GM12892 (cell line): ENCODE measurements at regions not wholly inside any gene's neighbourhood (a gene's known extent, or its start where the extent isn't known, plus 50 kb on each side); places are given as distances from the start of the nearest gene placed in this dataset.
"Not testable (repeated sequence)": the region's sequence is repeated elsewhere in the genome, so short reads cannot be mapped to it uniquely, and the experiment has no call there.

Source experiments
- DNase-seq: peaks from one replicate; pipeline ENCODE4 v3.0.0; 2011; ENCODE audit not compliant: insufficient read length
- FAIRE-seq: peaks from 2 replicates; lab custom pipeline; 2011; peaks lifted over from hg19 to GRCh38; lab: Jason Lieb, UNC
- POLR2A ChIP-seq: IDR thresholded peaks from 2 replicates; pipeline ENCODE4 v1.6.1; 2011; ENCODE audit warnings: low read depth, low read length, control low read depth
- POLR2AphosphoS5 ChIP-seq: IDR thresholded peaks from 2 replicates; pipeline ENCODE4 v1.6.1; 2011; ENCODE audit warnings: low read depth, low read length, control low read depth
- TAF1 ChIP-seq: IDR thresholded peaks from 2 replicates; pipeline ENCODE4 v1.6.1; 2011; ENCODE audit warnings: low read depth, mild to moderate bottlenecking, control low read depth, low read length, borderline replicate concordance

DNA sequence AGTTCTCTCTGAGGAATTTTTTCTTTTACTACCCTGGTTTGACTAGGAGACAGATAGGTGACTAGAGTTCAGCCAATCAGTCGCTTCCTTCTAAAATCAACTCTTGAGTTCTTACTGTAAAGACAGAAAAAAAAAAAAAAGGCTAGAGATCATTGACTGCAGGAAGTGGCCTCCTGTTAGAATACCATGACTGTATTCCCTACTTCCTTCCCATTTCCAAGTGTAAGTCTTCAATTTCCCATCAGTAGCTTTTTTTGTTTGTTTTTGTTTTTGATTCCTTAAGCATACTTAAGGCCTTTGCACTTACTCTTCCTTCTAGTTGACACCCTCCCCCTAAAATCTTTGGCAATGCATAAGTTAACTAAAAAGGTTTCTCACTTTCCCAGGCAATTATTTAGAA is 154.3 kb downstream of the HMHB1 start:
- DNase-seq (no peak), FAIRE-seq (no peak)
- no peak for TF ChIP-seq POLR2AphosphoS5
- no peak for TF ChIP-seq POLR2A
- TF ChIP-seq TAF1 = no peak

DNA sequence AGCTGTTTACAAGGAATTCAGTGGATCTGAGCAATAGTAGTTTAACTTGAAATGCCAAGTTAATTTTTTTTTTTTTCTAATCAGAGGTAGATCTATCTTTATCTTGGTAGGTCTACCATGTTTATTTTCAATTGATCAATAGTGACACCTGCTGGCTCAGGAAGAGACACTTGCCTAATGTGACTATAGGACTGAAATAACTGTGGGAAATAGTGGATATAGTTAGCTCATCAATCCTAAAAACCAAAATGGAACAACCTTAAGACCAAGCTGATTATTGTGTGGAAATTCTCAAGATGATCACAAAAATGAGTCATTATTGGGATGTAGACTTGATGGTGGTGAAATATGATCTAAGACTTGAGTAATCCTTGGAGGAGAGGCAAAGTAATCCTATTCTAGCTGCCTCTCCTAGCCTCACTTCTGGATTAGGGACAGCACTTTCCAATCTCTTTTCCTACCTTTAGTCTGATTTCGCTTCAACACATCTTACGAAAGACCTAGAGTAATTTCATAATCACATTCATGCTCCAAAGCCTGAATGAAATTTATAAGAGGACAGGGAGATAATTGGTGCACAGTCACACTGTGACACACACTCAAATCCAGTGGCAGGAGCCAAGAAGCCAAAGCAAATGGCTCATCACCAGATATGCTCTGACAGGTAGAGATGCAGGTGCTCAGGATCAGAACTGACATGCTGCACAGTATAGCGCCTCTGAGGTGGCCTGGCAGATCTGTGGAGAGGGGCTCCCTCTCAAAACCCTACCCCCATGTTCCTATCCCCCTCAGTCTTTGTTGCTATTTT is 156.3 kb downstream of the HMHB1 start:
- DNase-seq (no peak), FAIRE-seq (peak; percentile 9)
- TF ChIP-seq POLR2A (no peak), TAF1 (no peak), POLR2AphosphoS5 (no peak)

DNA sequence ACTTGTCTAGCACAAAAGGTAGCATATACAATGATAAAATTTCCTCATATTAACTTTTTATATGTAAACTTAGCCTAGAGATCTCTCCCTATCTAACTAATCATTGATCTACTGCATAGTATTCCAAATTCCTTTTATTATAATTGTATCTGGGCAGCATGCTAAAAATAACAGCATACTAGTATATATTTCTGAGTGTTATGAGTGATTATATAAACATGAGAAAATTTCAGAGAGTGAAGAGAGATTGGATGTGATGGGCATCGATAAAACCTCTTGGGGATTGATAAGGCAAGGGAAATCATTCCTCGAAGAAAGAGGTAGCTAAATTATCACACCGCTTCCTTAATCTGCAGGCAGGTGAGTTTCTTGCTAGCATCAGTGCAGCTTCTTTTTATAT is 158.2 kb downstream of the HMHB1 start:
- FAIRE-seq = no peak
- TF ChIP-seq TAF1 = no peak
- no peak for TF ChIP-seq POLR2A
- TF ChIP-seq POLR2AphosphoS5 = no peak
- DNase-seq = no peak

DNA sequence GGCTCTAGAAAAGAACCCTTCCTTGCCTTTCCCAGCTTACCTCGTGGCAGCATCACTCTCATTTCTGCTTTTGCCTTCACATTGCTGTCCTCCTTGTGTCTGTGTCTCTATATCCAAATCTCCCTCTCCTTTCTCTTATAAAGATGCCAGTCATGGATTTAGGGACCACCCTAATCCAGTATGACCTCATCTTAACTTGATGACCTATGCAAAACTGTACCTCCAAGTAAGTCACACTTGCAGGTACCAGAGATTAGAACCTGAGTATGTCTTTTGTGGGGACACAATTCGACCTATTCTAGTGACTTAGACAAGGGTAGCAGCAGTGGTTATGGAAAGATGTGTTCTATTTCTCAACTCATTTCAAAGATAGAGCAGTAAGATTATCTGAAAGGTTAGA is 160.1 kb downstream of the HMHB1 start:
- TF ChIP-seq POLR2A (no peak), TAF1 (no peak), POLR2AphosphoS5 (no peak)
- peak; percentile 68 for FAIRE-seq
- no peak for DNase-seq

DNA sequence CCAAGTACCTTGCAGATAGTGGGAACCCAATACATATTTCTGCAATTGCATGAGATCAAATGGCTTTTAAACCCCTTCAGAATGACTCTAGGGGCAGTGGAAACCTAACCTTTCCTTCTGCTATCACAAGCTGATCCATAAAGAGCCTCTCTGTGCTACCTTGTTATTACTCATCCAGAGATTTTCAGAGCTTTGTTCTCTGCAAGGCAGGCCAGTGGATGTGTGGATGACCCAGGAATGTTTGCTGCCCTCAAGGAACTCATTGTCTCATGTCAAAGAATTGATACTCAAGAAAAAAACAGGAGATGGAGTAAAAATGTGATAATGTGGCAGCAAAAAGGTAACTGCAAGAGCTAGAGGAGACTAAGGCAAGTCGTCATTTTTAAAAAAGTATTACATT is 164.1 kb downstream of the HMHB1 start:
- no peak for DNase-seq
- no peak for FAIRE-seq
- TF ChIP-seq POLR2AphosphoS5 (no peak), POLR2A (no peak), TAF1 (no peak)

DNA sequence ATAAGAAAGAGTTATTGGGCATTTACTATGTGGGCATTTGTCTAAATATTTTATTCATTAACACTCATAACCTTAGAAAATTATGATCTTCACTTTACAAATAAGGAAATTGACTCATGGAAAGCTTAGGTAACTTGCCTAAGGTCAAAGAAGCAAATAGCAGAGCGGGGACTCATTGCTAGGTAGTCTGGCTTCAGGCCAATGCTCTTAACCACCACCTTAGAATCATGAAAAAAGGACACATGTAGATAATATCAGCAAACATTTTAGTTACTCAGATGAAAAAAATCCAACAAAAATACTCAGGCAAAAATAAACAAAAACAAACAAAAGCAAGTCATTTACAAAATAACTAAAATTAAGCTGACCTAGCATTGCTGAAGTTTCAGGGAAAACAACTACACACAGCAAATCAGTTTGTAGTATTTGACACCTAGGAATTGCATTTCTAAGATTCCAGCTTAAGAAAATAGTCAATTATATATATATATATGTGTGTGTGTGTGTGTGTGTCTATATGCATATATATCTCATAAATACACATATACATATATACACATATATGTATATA is 166.0 kb downstream of the HMHB1 start:
- TF ChIP-seq TAF1 (no peak), POLR2A (no peak), POLR2AphosphoS5 (no peak)
- FAIRE-seq (no peak), DNase-seq (no peak)

DNA sequence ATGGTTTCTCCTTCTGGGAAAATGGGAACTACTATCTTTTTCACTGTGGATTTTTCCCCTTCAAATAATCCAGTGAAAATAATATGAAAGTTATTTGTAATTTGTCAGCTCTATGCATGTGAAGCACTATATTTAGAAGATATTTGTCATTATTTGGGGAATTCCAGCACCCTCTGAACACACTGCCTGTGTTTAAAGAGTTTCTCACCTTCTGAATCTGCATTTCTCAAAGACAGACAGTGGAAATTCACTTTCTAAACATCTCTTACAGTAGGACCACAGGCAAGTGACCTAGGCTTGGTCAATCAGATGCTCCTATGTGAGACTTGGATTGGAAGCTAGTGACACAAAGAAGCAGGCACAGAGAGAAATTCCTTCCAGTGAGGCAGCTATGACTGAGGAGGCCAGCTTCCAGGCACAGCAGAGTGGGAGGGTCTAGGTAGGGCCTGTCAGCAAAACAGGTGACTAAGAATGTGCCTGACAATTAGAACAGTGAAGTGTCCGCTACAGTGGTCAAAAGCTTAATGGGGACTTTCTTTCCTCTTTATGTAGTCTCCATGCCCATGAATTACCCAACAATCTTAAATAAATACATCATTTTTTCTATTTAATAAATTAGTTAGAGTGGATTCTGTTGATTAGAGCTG is 167.2 kb downstream of the HMHB1 start:
- DNase-seq = no peak
- no peak for TF ChIP-seq TAF1
- TF ChIP-seq POLR2AphosphoS5 = no peak
- TF ChIP-seq POLR2A = no peak
- no peak for FAIRE-seq

DNA sequence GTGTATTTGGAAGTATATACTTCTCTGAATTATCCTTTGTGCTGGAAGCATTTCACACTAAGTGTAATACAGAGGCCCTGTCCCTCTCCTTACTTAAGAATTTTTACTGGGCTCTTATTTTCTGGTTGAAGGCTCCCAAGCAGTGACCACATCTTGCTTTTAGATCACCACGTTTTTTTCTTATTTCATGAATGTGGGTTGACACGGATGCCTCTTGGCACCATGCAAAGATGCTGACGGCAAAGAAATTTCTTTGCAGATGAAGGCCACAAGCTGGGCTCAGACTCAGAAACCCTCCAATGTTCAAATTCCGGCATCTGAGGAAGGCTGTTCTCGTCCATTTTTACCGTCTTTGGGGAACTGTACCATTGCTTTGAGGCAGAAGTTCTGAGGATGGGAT is 168.5 kb downstream of the HMHB1 start:
- TF ChIP-seq TAF1 = no peak
- FAIRE-seq = no peak
- DNase-seq = no peak

DNA sequence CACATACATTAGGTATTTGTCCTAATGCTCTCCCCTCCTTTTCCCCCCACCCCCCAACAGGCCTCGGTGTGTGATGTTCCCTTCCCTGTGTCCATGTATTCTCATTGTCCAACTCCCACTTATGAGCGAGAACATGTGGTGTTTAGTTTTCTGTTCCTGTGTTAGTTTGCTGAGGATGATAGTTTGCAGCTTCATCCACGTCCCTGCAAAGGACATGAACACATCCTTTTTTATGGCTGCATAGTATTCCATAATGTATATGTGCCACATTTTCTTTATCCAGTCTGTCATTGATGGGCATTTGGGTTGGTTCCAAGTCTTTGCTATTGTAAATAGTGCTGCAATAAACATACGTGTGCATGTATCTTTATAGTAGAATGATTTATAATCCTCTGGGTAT is 171.0 kb downstream of the HMHB1 start:
- not testable (repeated sequence) for DNase-seq, FAIRE-seq

DNA sequence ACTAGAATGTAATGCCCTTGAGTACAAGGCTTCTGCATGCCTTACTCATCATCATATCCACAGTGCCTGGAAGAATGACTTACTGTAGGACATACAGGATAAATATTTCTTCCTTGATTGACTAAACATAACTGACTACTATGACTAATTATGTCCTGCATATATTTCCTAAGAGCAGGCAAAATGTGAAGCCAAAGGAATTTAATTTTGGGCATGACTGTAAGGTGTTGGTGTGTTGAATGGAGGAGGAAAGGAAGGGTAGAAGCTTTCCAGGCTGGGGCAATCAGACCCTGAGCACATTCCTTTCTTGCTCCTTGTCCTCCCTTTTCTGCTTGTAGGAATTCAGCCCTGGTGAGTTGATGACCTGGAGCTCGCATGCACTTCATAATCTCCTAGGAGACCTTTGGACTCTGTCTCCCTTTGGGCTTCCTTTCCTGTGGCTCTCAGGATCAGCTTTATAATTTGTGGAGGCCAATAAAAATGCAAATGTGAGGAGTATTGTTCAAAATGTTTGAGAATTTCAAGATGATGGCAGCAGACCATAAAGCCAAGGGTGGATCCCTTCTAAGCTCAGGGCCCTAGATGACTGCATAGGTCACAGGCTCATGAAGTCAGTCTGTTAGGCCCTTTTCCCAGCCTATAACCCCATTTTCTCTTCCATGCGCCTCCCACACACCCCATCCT is 174.0 kb downstream of the HMHB1 start:
- TF ChIP-seq TAF1 = no peak
- TF ChIP-seq POLR2A = no peak
- TF ChIP-seq POLR2AphosphoS5 = no peak
- FAIRE-seq = no peak
- DNase-seq = no peak

DNA sequence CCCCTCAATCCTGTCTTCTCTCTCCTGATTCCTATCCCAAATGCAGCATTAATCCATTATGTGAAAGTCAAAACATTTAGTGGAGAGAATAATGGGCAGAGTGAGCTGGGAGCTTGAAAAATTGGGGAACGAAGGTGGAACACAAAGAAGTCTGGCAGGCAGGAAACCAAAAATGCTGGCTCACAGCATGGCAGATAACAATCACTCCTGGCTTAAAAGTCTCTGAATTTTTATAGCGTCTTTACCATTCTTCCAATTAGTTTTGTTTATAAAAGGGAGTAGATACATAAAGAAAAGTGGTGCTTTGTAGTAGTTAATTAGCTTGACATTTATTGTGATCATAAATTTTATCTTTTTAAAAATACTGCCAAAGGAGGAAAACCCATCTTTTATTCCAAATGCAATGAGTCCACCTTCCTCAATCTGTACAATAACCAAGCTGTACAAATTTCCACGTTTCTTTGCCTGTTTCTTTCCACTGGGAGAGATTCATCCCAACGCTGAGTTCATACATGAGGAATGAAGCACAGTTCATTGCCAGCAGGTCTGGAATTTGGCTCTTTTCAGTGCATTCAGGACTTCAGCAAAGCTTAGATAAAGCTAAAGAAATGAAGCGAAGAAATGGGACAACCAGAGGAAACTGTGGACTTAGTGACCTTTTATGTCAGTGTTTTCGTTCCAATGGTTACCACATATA is 174.7 kb downstream of the HMHB1 start:
- TF ChIP-seq TAF1 (no peak), POLR2A (no peak), POLR2AphosphoS5 (no peak)
- no peak for DNase-seq
- FAIRE-seq = no peak
